HCT116 (cell line): ENCODE measurements at regions not wholly inside any gene's neighbourhood (a gene's known extent, or its start where the extent isn't known, plus 50 kb on each side); places are given as distances from the start of the nearest gene placed in this dataset.

ENCODE experiments used
- ATAC-seq: fragments of 200-7000 bp; cut with Tn5 transposase; 2 replicates; pipeline ENCODE4 v1.9.1; 2020; ENCODE audit warnings: mild to moderate bottlenecking, moderate library complexity
- BruUV-seq: library from RNA; stranded (reverse); fragments of 400-500 nt; replicated peaks from 2 replicates; lab custom pipeline; 2021; lab: Mats Ljungman, UMichigan
- CTCF ChIA-PET: fragments of 300-600 bp; sonication (Branson Sonifier 250); formaldehyde crosslinking; loops from one replicate; lab custom pipeline; 2021; ENCODE audit warnings: antibody characterized with exemption; lab: Charles Lee
- POLR2A ChIA-PET: fragments of 300-600, 350-600 bp; sonication (Branson Sonifier 250); formaldehyde crosslinking; loops from one replicate; lab custom pipeline; 2021; ENCODE audit warnings: antibody characterized with exemption; lab: Charles Lee
- RAD21 ChIA-PET, 2 experiments: fragments of 300-600 bp; sonication (Branson Sonifier 250); formaldehyde crosslinking; loops; one replicate each; lab custom pipeline; 2023; ENCODE audit warnings: low total read pairs in 2 of 2; ENCODE audit not compliant: uncharacterized antibody in 2 of 2, unreplicated experiment in 2 of 2, low non-redundant PET in 1 of 2; lab: Charles Lee
- DNase-seq: peaks from one replicate; pipeline ENCODE4 v3.0.0-alpha.2; 2010; ENCODE audit warnings: low read depth, low spot score
- H2AFZ ChIP-seq: fragments of 200-600 bp; shearing (Covaris generic), sonication (generic); 2 replicates; pipeline ENCODE4 v1.6.1; 2017; ENCODE audit warnings: low read depth, mixed run types, mixed read lengths, antibody characterized with exemption, low read length; ENCODE audit not compliant: poor library complexity, severe bottlenecking
- H3K27ac ChIP-seq: 2 replicates; pipeline ENCODE4 v1.5.1; 2012; ENCODE audit warnings: low read depth, low read length
- H3K27me3 ChIP-seq: fragments of 200-600 bp; sonication (generic); 2 replicates; pipeline ENCODE4 v1.6.1; 2016; ENCODE audit warnings: mixed run types, low read length, mixed read lengths; ENCODE audit not compliant: insufficient read depth
- H3K36me3 ChIP-seq, 2 experiments: fragments of 200-500 bp in 1 of 2; fragments of 200-600 bp in 1 of 2; sonication (Bioruptor generic) in 1 of 2; sonication (generic) in 1 of 2; 2 replicates each; pipeline versions ENCODE4 v1.5.1 to v1.6.1; 2014 to 2016; ENCODE audit warnings: low read length in 2 of 2, inconsistent platforms in 1 of 2, mixed read lengths in 1 of 2, mixed run types in 1 of 2; ENCODE audit not compliant: insufficient read depth in 2 of 2, control insufficient read depth in 1 of 2
- H3K4me1 ChIP-seq, 2 experiments: fragments of 200-600 bp in 1 of 2; sonication (generic) in 1 of 2; 2 replicates each; pipeline versions ENCODE4 v1.5.1 to v1.6.1; 2012 to 2017; ENCODE audit warnings: low read length in 2 of 2, inconsistent platforms in 1 of 2, mild to moderate bottlenecking in 1 of 2, mixed read lengths in 1 of 2, mixed run types in 1 of 2, moderate library complexity in 1 of 2; ENCODE audit not compliant: insufficient read depth in 2 of 2, control insufficient read depth in 1 of 2
- H3K4me2 ChIP-seq: fragments of 200-600 bp; sonication (generic); 2 replicates; pipeline ENCODE4 v1.6.1; 2017; ENCODE audit warnings: mixed run types, low read length, mixed read lengths
- H3K4me3 ChIP-seq, 2 experiments: fragments of 200-600 bp in 1 of 2; sonication (generic) in 1 of 2; replicated peaks in 1 of 2; 2 replicates each; pipeline ENCODE4 v1.5.1; 2011 to 2016; ENCODE audit warnings: low read length in 2 of 2, control low read depth in 1 of 2, low read depth in 1 of 2, mild to moderate bottlenecking in 1 of 2, mixed read lengths in 1 of 2, mixed run types in 1 of 2
- H3K79me2 ChIP-seq: fragments of 200-600 bp; sonication (generic); 2 replicates; pipeline ENCODE4 v1.6.1; 2017; ENCODE audit warnings: mild to moderate bottlenecking, mixed run types, low read length, moderate library complexity, mixed read lengths; ENCODE audit not compliant: insufficient read depth
- H3K9ac ChIP-seq: fragments of 200-600 bp; sonication (generic); 2 replicates; pipeline ENCODE4 v1.6.1; 2016; ENCODE audit warnings: low read length, mixed read lengths
- H3K9me2 ChIP-seq: fragments of 200-600 bp; sonication (generic), shearing (Covaris generic); 2 replicates; pipeline ENCODE4 v1.6.1; 2017; ENCODE audit warnings: mixed run types, mild to moderate bottlenecking, moderate library complexity; ENCODE audit not compliant: insufficient read depth
- H3K9me3 ChIP-seq, 2 experiments: fragments of 200-500 bp in 1 of 2; fragments of 200-600 bp in 1 of 2; sonication (Bioruptor generic) in 1 of 2; sonication (generic) in 1 of 2; 2 replicates each; pipeline ENCODE4 v1.6.1; 2014 to 2017; ENCODE audit warnings: low read length in 2 of 2, mixed read lengths in 2 of 2, inconsistent platforms in 1 of 2, low read depth in 1 of 2, mild to moderate bottlenecking in 1 of 2, mixed run types in 1 of 2, moderate library complexity in 1 of 2; ENCODE audit not compliant: control insufficient read depth in 1 of 2, insufficient read depth in 1 of 2
- H4K20me1 ChIP-seq: fragments of 200-600 bp; sonication (generic), shearing (Covaris generic); 2 replicates; pipeline ENCODE4 v1.6.1; 2017; ENCODE audit warnings: mixed run types, mild to moderate bottlenecking, moderate library complexity; ENCODE audit not compliant: insufficient read depth
- ATF3 ChIP-seq: IDR thresholded peaks from 2 replicates; pipeline ENCODE4 v1.6.1; 2012
- ELF1 ChIP-seq: IDR thresholded peaks from 2 replicates; pipeline ENCODE4 v1.6.1; 2012; ENCODE audit warnings: low read depth, borderline replicate concordance
- EZH2 ChIP-seq: fragments of 200-600 bp; sonication (generic); IDR thresholded peaks from 2 replicates; pipeline ENCODE4 v1.6.1; 2017; ENCODE audit warnings: antibody characterized with exemption, mixed run types
- FOSL1 ChIP-seq: IDR thresholded peaks from 2 replicates; pipeline ENCODE4 v1.6.1; 2012; ENCODE audit warnings: low read depth
- JUND ChIP-seq: IDR thresholded peaks from 2 replicates; pipeline ENCODE4 v1.6.1; 2012
- POLR2A ChIP-seq: IDR thresholded peaks from 2 replicates; pipeline ENCODE4 v1.7.0; 2011; ENCODE audit warnings: borderline replicate concordance; ENCODE audit not compliant: insufficient read depth, insufficient read length; ENCODE audit errors: extremely low read depth
- REST ChIP-seq: IDR thresholded peaks from 2 replicates; pipeline ENCODE4 v1.6.1; 2012; ENCODE audit warnings: low read depth
- SIN3A ChIP-seq: IDR thresholded peaks from 2 replicates; pipeline ENCODE4 v1.6.1; 2012; ENCODE audit warnings: low read depth
- SP1 ChIP-seq: IDR thresholded peaks from 2 replicates; pipeline ENCODE4 v1.6.1; 2012; ENCODE audit warnings: low read depth
- TCF7L2 ChIP-seq: IDR thresholded peaks from 2 replicates; pipeline ENCODE4 v1.7.0; 2011; ENCODE audit warnings: borderline replicate concordance, inconsistent platforms; ENCODE audit not compliant: insufficient read depth, insufficient read length; ENCODE audit errors: extremely low read depth
- YY1 ChIP-seq: IDR thresholded peaks from 2 replicates; pipeline ENCODE4 v1.6.1; 2011; ENCODE audit warnings: low read length, low read depth, moderate library complexity, mild to moderate bottlenecking; ENCODE audit not compliant: insufficient replicate concordance; ENCODE audit errors: extremely low read depth
- ZFX ChIP-seq: fragments of 450-650 bp; IDR thresholded peaks from 2 replicates; pipeline ENCODE4 v1.6.1; 2017
- intact Hi-C: fragments of 100-400 bp; cut with micrococcal nuclease; formaldehyde crosslinking; loops from 2 replicates; pipeline ENCODE4 v1.10.0; 2022
- TF ChIP-seq, protein P1 (sequence below): IDR thresholded peaks from 2 replicates; pipeline ENCODE4 v1.6.1; 2012

- Histone ChIP-seq H2AFZ (no peak overlapping the region), H3K4me2 (no peak overlapping the region), H3K36me3 (no peaks in the 10 kb centered on the region), H3K27me3 (no peaks in the 10 kb centered on the region), H3K9ac (no peak overlapping the region), H4K20me1 (no peaks in the 10 kb centered on the region), H3K4me1 (no peaks in the 10 kb centered on the region), H3K9me3 (no peaks in the 10 kb centered on the region), H3K4me3 (no peak overlapping the region), H3K9me2 (no peaks in the 10 kb centered on the region), H3K79me2 (no peaks in the 10 kb centered on the region), H3K27ac (no peak overlapping the region)
- ChIA-PET CTCF (no interaction called here), RAD21 (no interaction called here), POLR2A (no interaction called here)
- DNase-seq (no peak), ATAC-seq (no peak)
- no peak for TF ChIP-seq FOSL1
- no peak for TF ChIP-seq EZH2
- no peak for TF ChIP-seq ATF3
- no peak for TF ChIP-seq ELF1
- no peak for TF ChIP-seq YY1
- TF ChIP-seq SP1: no peak
- no peak for TF ChIP-seq JUND
- TF ChIP-seq, protein P1, sequence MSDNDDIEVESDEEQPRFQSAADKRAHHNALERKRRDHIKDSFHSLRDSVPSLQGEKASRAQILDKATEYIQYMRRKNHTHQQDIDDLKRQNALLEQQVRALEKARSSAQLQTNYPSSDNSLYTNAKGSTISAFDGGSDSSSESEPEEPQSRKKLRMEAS: no peak
- no peak for TF ChIP-seq REST
- no peak for TF ChIP-seq SIN3A
- no peak for TF ChIP-seq POLR2A
- TF ChIP-seq TCF7L2: no peak
- TF ChIP-seq ZFX: no peak
- BruUV-seq: no TSS peak
- intact Hi-C loops: no loop called here
Measured at GRCh38 chr1:98176414-98176813, 255.6 kb upstream of the DPYD start.
